ENCODE measurements at regions not wholly inside any gene's neighbourhood (a gene's known extent, or its start where the extent isn't known, plus 50 kb on each side); places are given as distances from the start of the nearest gene placed in this dataset.
"Not testable (repeated sequence)": the region's sequence is repeated elsewhere in the genome, so short reads cannot be mapped to it uniquely, and the experiment has no call there.

DNA sequence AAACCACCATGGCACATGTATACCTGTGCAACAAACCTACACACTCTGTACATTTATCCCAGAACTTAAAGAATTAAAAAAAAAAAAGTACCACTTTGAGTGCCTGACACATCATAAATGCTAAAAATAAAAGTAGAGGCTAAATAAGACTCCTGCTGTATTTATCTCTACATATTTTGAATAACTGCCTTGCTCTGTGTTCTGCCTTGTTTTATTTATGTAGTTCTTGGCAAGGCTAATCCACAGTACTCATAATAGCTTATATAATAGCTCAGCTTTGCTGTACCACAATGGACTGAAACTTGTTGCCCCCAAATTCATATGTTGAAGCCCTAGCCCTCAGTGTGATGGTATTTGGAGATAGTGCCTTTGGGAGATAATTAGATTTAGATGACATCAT is 95.4 kb upstream of the ADAMTS9 start:
- TF ChIP-seq EZH2phosphoT487 (IDR thresholded peaks at IDR 0.05; ENCODE audit: unreplicated experiment) (no peak), ZNF331 (CRISPR knock-in tag; IDR thresholded peaks at IDR 0.05; ENCODE audit: low read depth) (no peak), CREB1 (CRISPR knock-in tag; IDR thresholded peaks at IDR 0.05; ENCODE audit: low read depth) (no peak)
- H3K9me3 Mint-ChIP-seq: peaks cover 12% of the 10 kb centered on the region
- no peak overlapping the region for H3K27ac Mint-ChIP-seq
- Histone ChIP-seq H3K27ac (ENCODE audit: low read depth) (no peak overlapping the region), H3K4me1 (ENCODE audit: insufficient read depth) (no peaks in the 10 kb centered on the region), H4K20me1 (replicated peaks; ENCODE audit: insufficient read depth) (no peaks in the 10 kb centered on the region), H3K79me2 (replicated peaks; ENCODE audit: insufficient read depth) (no peaks in the 10 kb centered on the region), H2AFZ (no peak overlapping the region), H3K36me3 (ENCODE audit: insufficient read depth) (0 out of 2 replicates have a peak, but pooled peaks cover 3% of the 10 kb centered on the region), H3K27me3 (ENCODE audit: insufficient read depth) (no peaks in the 10 kb centered on the region), H3K4me3 (no peak overlapping the region), H3F3A (replicated peaks; ENCODE audit: low read depth) (no peaks in the 10 kb centered on the region), H3K4me2 (no peak overlapping the region), H3K9me2 (ENCODE audit: insufficient read depth) (no peaks in the 10 kb centered on the region)
- no peak overlapping the region for H3K4me3 Mint-ChIP-seq
- ATAC-seq (no peak), DNase-seq (ENCODE audit: low spot score) (no peak)
- peaks cover 9% of the 10 kb centered on the region; the same call in 2 of the 3 replicates for H3K4me1 Mint-ChIP-seq
- H3K27me3 Mint-ChIP-seq (ENCODE audit: insufficient read depth, low read depth, poor library complexity): no peaks in the 10 kb centered on the region
- H3K36me3 Mint-ChIP-seq (ENCODE audit: low read depth): peaks cover 1% of the 10 kb centered on the region; the same call in 1 of the 3 replicates

DNA sequence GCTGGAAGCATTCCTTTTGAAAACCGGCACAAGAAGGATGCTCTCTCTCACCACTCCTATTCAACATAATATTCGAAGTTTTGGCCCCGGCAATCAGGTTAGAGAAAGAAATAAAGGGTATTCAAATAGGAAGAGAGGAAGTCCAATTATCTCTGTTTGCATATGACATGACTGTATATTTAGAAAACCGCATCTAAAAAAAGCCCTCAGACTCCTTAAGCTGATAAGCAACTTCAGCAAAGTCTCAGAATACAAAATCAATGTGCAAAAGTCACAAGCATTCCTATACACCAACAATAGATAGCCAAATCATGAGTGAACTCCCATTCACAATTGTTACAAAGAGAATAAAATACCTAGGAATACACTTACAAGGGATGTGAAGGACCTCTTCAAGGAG is 93.1 kb upstream of the ADAMTS9 start:
- H3K4me2 ChIP-seq; H3K79me2 ChIP-seq (replicated peaks; ENCODE audit: insufficient read depth); H4K20me1 ChIP-seq (replicated peaks; ENCODE audit: insufficient read depth); ATAC-seq; H3K4me3 ChIP-seq; H3K4me1 ChIP-seq (ENCODE audit: insufficient read depth); H3K36me3 Mint-ChIP-seq (ENCODE audit: low read depth); H3K36me3 ChIP-seq (ENCODE audit: insufficient read depth); H2AFZ ChIP-seq; H3K27me3 ChIP-seq (ENCODE audit: insufficient read depth); H3K4me3 Mint-ChIP-seq; H3F3A ChIP-seq (replicated peaks; ENCODE audit: low read depth); H3K27ac Mint-ChIP-seq; DNase-seq (ENCODE audit: low spot score); H3K4me1 Mint-ChIP-seq; H3K9me2 ChIP-seq (ENCODE audit: insufficient read depth); H3K27ac ChIP-seq (ENCODE audit: low read depth); H3K27me3 Mint-ChIP-seq (ENCODE audit: insufficient read depth, low read depth, poor library complexity): not testable (repeated sequence)
- peaks cover 19% of the 10 kb centered on the region for H3K9me3 Mint-ChIP-seq

DNA sequence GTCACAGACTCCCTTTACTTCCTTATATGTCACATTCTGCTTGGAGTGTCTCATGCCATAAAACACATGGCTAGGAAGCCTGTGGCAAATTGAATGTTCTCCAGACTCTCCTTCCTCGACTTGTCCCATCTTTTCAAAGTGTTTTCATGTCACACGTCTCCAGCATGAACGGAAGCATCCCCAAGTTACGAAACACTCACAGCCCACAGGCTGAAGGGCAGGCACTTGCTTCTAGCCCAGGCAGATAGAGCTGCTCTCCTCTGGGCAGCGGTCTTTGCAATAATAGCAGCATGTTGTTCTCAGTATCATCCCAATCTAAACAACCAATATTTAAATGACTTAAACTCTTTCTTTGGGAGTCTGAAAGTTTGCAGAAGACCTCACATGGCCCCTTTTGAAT is 85.3 kb upstream of the ADAMTS9 start:
- H3K27me3 ChIP-seq (ENCODE audit: insufficient read depth): no peaks in the 10 kb centered on the region
- Mint-ChIP-seq H3K36me3 (ENCODE audit: low read depth) (peaks cover 6% of the 10 kb centered on the region), H3K27ac (no peak overlapping the region), H3K4me3 (no peak overlapping the region), H3K27me3 (ENCODE audit: insufficient read depth, low read depth, poor library complexity) (peaks cover 2% of the 10 kb centered on the region), H3K4me1 (peaks cover 3% of the 10 kb centered on the region; the same call in 1 of the 3 replicates), H3K9me3 (peaks cover 7% of the 10 kb centered on the region)
- no peaks in the 10 kb centered on the region for H3K36me3 ChIP-seq (ENCODE audit: insufficient read depth)
- no peaks in the 10 kb centered on the region for H3F3A ChIP-seq (replicated peaks; ENCODE audit: low read depth)
- H3K79me2 ChIP-seq (replicated peaks; ENCODE audit: insufficient read depth): no peaks in the 10 kb centered on the region
- peaks cover 5% of the 10 kb centered on the region; the same call in 1 of the 2 replicates for H3K4me1 ChIP-seq (ENCODE audit: insufficient read depth)
- H4K20me1 ChIP-seq (replicated peaks; ENCODE audit: insufficient read depth): no peaks in the 10 kb centered on the region
- no peak overlapping the region for H3K27ac ChIP-seq (ENCODE audit: low read depth)
- DNase-seq (ENCODE audit: low spot score) (no peak), ATAC-seq (no peak)
- no peak overlapping the region for H3K4me3 ChIP-seq
- H3K4me2 ChIP-seq: no peak overlapping the region
- H2AFZ ChIP-seq: no peak overlapping the region
- no peaks in the 10 kb centered on the region for H3K9me2 ChIP-seq (ENCODE audit: insufficient read depth)
- no peak for TF ChIP-seq ZNF331 (CRISPR knock-in tag; IDR thresholded peaks at IDR 0.05; ENCODE audit: low read depth)
- no peak for TF ChIP-seq NANOG (IDR thresholded peaks at IDR 0.05; ENCODE audit: borderline replicate concordance)
- TF ChIP-seq, protein P1, sequence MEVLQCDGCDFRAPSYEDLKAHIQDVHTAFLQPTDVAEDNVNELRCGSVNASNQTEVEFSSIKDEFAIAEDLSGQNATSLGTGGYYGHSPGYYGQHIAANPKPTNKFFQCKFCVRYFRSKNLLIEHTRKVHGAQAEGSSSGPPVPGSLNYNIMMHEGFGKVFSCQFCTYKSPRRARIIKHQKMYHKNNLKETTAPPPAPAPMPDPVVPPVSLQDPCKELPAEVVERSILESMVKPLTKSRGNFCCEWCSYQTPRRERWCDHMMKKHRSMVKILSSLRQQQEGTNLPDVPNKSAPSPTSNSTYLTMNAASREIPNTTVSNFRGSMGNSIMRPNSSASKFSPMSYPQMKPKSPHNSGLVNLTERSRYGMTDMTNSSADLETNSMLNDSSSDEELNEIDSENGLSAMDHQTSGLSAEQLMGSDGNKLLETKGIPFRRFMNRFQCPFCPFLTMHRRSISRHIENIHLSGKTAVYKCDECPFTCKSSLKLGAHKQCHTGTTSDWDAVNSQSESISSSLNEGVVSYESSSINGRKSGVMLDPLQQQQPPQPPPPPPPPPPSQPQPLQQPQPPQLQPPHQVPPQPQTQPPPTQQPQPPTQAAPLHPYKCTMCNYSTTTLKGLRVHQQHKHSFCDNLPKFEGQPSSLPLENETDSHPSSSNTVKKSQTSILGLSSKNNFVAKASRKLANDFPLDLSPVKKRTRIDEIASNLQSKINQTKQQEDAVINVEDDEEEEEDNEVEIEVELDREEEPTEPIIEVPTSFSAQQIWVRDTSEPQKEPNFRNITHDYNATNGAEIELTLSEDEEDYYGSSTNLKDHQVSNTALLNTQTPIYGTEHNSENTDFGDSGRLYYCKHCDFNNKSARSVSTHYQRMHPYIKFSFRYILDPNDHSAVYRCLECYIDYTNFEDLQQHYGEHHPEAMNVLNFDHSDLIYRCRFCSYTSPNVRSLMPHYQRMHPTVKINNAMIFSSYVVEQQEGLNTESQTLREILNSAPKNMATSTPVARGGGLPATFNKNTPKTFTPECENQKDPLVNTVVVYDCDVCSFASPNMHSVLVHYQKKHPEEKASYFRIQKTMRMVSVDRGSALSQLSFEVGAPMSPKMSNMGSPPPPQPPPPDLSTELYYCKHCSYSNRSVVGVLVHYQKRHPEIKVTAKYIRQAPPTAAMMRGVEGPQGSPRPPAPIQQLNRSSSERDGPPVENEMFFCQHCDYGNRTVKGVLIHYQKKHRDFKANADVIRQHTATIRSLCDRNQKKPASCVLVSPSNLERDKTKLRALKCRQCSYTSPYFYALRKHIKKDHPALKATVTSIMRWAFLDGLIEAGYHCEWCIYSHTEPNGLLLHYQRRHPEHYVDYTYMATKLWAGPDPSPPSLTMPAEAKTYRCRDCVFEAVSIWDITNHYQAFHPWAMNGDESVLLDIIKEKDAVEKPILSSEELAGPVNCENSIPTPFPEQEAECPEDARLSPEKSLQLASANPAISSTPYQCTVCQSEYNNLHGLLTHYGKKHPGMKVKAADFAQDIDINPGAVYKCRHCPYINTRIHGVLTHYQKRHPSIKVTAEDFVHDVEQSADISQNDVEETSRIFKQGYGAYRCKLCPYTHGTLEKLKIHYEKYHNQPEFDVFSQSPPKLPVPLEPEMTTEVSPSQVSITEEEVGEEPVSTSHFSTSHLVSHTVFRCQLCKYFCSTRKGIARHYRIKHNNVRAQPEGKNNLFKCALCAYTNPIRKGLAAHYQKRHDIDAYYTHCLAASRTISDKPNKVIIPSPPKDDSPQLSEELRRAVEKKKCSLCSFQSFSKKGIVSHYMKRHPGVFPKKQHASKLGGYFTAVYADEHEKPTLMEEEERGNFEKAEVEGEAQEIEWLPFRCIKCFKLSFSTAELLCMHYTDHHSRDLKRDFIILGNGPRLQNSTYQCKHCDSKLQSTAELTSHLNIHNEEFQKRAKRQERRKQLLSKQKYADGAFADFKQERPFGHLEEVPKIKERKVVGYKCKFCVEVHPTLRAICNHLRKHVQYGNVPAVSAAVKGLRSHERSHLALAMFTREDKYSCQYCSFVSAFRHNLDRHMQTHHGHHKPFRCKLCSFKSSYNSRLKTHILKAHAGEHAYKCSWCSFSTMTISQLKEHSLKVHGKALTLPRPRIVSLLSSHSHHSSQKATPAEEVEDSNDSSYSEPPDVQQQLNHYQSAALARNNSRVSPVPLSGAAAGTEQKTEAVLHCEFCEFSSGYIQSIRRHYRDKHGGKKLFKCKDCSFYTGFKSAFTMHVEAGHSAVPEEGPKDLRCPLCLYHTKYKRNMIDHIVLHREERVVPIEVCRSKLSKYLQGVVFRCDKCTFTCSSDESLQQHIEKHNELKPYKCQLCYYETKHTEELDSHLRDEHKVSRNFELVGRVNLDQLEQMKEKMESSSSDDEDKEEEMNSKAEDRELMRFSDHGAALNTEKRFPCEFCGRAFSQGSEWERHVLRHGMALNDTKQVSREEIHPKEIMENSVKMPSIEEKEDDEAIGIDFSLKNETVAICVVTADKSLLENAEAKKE (CRISPR knock-in tag; IDR thresholded peaks at IDR 0.05): no peak
- TF ChIP-seq JUNB (IDR thresholded peaks at IDR 0.05; ENCODE audit: unreplicated experiment): no peak
- no peak for TF ChIP-seq EZH2 (IDR thresholded peaks at IDR 0.05; ENCODE audit: low read depth, unreplicated experiment)
- TF ChIP-seq, protein P2, sequence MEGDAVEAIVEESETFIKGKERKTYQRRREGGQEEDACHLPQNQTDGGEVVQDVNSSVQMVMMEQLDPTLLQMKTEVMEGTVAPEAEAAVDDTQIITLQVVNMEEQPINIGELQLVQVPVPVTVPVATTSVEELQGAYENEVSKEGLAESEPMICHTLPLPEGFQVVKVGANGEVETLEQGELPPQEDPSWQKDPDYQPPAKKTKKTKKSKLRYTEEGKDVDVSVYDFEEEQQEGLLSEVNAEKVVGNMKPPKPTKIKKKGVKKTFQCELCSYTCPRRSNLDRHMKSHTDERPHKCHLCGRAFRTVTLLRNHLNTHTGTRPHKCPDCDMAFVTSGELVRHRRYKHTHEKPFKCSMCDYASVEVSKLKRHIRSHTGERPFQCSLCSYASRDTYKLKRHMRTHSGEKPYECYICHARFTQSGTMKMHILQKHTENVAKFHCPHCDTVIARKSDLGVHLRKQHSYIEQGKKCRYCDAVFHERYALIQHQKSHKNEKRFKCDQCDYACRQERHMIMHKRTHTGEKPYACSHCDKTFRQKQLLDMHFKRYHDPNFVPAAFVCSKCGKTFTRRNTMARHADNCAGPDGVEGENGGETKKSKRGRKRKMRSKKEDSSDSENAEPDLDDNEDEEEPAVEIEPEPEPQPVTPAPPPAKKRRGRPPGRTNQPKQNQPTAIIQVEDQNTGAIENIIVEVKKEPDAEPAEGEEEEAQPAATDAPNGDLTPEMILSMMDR (conservative IDR thresholded peaks at IDR 0.05; ENCODE audit: low read depth in 2 of 2): no peak
- no peak for TF ChIP-seq POLR2AphosphoS5 (IDR thresholded peaks at IDR 0.05; ENCODE audit: low read depth)
- TF ChIP-seq STAT1 (IDR thresholded peaks at IDR 0.05; ENCODE audit: unreplicated experiment): no peak
- no peak for TF ChIP-seq EZH2phosphoT487 (IDR thresholded peaks at IDR 0.05; ENCODE audit: unreplicated experiment)
